Dermis blood vessel endothelial cell (primary cell): ENCODE measurements at regions not wholly inside any gene's neighbourhood (a gene's known extent, or its start where the extent isn't known, plus 50 kb on each side); places are given as distances from the start of the nearest gene placed in this dataset.
"Not testable (repeated sequence)": the region's sequence is repeated elsewhere in the genome, so short reads cannot be mapped to it uniquely, and the experiment has no call there.

Experiments used
- DNase-seq: peaks from one replicate; pipeline ENCODE4 v3.0.0; 2010

DNA sequence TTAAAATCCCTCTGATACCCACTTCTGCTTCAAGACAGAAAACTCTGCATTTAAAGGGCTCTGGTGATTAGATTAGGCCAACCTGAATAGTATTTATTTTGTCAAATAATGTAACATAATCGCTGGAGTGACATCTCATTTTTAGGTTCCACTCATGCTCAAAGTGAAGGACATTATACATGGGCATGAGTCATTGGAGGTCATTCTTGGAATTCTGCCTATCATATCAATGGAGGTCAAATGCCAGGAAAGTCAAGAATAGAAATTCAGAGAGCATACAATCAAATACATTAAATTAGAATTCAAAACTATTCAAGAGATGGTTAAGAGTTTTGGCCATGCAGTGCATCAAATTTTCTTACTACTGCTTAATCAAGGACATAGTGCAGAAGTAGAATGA, 50.8 kb upstream of the PRSS1 start:
- peak; percentile 29 for DNase-seq

DNA sequence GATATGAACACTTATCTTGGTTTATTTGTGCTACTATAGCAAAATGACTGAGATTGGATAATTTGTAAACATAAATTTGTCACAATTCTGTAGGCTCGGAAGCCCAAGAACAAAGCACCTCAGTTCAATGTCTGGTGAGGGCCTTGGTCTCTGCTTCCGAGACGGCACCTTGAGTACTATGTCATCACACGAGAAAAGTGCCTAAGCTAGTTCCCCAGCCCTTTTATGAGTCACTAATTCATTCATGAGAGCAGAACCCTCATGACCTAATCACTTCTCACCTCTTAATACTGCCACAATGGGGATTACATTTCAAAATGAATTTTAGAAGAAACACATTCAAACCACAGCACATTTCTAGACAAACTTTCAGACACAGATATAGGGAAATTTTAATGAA, 52.0 kb upstream of the PRSS1 start:
- no peak for DNase-seq

DNA sequence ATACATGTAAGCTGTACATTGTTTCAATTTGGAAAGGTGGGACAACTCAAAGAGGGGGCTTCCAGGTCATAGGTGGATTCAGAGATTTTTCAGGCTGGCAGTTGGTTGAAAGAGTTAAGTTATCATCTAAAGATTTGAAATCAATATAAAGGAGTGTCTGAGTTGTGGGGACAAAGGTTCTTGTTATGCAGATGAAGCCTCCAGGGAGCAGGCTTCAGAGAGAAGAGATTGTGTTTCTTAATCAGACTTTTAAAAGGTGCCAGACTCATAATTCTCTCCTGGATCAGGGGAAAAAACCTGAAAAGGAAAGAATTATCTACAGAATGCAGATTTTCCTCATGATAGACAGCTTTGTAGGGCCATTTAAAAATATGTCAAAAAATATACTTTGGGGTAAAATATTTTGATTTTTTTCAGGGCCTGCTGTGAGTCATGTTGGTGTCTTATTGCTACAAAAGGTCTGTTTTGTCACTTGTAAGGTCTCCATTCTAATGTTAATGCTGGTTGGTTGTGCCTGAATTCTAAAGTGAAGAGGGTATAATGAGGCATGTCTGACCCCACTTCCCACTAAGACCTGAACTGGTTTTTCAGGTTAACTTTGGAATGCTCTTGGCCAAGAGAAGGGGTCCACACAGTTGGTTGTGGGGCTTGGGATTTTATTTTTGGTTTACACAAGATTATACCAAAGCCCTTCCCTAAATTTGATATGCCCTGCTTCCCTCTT, 52.7 kb upstream of the PRSS1 start:
- DNase-seq: no peak

DNA sequence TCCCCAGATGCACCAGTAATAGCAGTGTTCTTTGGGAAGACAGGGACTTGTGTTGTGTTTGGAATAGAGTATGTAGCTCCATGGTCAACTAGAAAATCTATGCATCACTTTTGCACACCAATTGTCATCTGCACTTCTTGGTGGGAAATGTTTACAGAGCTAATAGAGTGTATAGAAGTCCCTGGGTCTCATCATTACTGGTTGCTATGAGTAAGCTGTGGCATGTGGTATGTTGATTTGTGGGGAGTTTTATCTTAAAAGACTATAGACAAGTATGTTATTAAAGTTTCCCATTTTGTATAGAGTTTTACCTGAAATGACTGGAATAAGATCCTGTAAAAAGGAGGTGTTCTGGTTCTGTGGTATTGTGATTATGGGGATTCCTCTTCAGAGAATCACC, 55.4 kb upstream of the PRSS1 start:
- DNase-seq: no peak

DNA sequence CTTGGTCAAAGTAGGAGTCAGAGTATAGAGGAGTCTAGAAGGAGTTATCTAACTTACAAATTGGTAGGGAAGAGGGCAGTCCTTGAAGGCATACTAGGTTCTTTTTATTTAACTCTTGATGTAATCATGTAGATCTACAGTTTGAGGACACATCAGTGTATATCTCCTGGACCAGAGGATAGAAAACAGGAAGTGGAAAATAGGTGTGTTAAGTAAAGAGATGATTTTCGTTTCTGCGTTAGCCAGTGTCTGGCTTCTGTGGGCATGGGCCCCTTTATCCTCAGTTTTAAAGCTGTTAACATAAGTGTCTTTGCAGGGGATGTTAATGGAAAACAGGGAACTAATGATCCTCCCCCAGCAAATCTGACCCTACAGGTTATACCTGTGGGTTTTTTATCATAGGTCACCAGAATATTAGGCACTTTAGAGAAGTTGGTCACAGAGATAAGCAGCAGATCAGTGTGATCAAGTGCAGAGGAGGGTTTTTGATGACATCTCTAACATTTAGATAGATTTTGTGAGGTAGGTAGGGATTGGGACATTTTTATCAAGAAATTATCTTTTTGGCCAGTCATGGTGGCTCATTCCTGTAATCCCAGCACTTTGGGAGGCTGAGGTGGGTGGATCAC, 58.6 kb upstream of the PRSS1 start:
- DNase-seq: no peak

DNA sequence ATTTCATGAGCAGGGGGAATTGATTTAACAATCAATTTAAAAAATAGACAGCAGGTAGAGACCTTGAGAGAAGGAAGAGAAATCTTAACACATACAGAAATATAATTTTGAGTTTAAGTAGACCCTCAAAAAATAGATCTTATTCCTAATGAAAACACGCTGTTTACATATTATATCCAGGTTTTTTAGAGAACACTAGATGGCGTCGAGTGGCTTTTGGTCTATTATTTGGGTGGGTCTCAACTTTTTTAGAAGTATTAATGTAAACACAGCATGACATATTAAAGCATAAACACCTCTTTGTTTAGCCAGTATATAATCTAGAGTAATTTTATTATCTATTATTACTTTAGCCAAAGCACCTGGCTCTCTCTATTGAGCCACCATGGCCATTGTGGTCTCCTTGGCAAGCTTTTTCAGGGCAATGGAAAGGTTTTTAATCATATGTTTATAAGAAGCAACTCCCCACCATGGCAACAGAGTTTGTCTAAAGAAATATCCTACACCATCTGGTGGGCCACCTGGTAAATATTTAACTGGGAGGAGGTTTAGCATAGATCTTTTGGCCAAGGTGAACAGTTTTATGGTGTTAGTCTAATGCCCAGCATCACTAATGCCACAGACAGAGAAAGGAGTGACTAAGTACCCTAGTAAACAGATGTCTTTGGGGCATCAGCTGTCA, 59.7 kb upstream of the PRSS1 start:
- peak; percentile 30 for DNase-seq

DNA sequence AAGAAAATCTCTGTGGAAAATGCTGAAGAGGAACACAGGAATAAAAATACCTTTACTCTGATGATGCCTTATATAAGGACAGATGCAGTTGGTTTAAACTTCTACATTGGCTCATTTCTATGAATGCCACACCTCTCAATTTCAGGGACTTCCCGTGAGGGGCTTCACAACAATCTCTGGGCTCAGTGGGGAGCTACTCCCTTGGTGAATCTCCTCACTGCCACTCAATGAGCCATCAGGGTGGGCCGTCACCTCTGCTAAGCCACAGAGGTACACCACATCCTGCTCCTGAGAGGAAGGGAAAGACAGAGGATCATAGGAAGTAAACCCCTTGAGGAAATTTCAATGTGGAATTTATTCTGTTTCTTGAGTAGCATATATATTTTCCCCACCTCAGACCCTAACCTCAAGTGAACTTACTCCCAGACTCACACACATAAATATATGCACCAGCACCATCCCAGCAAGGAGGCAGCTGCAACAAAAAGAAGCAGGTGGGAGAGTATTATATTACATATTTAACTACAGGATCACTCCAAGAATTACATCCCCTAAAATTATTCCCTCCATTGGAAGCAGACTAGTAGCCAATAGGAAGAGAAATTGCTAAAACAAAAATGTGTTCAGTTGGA, 63.3 kb upstream of the PRSS1 start:
- no peak for DNase-seq

DNA sequence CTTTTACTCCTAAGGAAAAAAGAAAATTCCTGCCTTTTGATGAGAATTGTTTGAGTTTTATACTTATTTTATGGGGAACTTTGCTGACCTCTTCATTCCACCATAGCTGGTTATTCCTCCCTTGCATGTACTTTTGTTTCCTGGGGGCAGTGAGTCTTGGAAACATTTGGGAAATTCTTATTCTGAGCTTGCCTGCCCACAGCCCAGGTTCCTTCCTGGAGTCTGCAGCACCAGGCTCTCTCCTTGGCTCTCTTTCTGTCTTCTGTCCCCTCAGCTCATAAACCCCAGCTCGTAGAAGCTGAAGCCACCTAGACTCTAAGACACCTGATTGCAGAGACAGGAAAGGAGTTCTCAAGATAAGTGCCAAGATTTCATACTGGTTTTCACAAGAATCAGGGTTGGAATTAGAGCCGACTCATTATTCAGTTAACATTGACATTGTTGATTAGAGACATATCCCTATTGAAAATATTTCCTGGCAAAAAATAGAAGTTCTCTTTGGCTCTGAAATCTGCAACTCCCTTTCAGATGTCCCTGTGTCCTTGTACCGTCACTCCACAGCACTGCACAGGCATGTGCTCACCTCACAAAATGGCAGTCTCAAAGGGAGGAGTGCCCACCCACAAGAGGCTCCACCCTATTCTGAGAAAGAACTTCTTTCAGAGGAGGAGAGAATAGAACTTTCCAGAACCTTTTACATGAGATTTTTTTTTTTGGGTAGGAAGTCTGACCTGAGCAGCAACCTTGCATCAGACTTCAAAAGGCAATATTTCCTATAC, 67.8 kb upstream of the PRSS1 start:
- DNase-seq: no peak

DNA sequence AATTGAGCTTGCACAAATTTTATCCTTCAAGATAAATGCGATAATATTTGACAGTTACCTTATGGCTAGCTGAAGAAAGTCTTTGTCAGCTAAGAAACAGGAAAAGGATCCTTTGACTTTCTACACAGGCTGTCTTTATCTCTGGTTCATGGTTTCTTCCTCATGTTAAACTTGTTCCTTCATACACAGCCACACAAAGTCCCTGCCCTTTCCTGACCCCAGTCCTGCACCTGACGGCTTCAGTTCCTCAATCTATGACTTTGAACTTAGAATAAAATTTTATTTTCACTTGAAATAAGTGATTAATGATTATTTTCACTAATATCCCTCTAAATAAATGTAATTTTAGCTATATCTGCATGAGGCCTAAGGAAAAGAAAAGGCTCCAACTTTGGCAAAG, 77.8 kb upstream of the PRSS1 start:
- DNase-seq: no peak

DNA sequence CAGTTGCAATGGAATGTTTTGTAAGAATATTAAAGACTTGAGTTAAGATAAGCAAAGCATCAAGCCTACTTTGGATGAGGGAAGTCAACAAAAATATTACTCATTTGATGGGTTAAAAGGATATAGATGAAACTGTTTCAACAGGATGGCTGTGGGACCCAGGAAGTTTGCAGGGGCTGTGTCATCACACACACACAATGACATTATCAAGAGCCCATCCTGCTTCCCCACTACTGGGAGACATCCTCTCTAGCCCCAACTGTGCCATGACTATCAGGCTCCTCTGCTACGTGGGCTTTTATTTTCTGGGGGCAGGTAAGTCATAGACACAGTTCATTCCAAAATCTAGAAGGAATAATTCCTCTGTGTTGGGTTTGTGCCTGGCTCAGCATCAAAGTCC, 78.8 kb upstream of the PRSS1 start:
- no peak for DNase-seq

DNA sequence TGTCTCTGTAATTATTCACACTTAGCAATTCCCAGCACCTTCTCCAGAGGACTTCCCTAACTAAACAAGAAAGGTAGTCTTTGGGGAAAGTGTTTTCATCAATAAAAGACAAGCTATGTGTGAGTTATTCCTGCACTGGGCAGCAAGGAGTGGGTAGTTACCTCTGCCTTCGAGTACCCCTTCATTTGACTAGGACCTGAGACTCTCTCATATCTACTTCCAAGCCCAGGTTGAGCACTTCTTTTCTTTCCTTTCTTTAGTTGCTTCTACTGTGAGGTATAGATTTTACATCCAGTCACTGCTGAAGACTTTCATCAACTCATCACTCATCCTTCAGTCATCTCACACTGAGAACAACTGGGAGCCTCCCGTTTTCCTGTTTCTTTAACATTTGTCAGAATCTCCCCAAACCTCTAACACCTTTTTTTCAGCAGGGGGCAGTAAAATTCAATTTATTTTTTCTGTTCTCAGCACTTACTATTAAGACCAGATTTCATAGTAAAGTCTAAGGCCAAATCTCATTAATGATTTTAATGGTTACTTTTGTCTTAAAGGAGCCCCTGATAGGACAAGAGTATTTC, 80.1 kb upstream of the PRSS1 start:
- peak; percentile 53 for DNase-seq

DNA sequence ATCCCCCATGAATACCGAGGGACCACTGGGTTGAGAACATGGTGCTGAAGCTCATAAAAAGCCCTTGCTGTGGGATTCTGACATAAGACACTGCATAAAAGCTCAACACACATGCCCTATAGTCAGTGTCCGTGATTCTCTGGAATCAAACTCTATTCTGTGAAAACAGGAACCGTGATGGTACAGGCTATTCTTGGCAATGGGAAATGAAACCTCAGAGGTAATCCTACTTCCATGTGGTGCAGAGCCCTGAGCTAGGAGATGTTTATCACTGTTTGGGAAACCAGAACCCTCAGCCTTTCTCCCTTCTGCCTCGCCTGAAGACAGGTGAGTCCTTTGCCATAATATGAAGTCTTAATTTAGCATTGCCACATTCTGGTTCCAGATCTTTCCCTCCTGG, 80.8 kb upstream of the PRSS1 start:
- DNase-seq: no peak

DNA sequence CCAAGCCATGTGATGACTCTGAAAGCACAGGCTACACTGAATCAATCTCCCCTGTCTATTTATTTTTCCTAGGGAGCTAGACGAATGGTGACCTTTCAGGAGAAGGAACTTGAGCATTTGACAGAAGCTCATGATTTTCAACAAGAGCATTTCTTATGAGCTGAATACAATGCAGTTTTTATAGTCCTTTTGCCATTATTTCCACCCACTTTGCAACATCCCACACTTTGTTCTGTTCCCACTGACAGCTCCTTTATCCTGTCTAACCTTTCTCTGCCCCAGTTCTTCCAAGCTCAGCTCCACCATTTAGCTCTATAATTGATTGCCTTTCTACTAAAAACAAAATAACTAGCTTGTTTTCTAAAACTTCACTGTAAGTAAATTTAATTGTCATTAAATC, 91.9 kb upstream of the PRSS1 start:
- no peak for DNase-seq

DNA sequence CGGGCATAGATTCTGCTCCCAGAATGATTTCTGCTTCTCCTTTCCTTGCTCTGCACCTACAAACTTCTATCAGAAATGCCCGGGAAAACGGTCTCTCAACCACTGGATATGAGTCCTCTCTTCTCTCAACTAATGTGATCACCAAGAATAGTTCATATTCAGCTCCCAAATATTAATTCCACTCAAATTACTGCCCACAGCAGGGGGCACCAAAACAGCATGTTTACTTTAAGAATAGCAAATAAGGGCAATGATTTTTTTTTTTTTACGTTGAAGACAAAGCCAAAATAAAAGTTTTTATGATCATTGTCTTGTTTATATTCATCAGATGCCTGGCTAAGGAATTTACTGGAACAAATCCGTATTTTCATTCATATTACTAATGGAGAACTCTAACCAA, 94.9 kb upstream of the PRSS1 start:
- DNase-seq: peak; percentile 35

DNA sequence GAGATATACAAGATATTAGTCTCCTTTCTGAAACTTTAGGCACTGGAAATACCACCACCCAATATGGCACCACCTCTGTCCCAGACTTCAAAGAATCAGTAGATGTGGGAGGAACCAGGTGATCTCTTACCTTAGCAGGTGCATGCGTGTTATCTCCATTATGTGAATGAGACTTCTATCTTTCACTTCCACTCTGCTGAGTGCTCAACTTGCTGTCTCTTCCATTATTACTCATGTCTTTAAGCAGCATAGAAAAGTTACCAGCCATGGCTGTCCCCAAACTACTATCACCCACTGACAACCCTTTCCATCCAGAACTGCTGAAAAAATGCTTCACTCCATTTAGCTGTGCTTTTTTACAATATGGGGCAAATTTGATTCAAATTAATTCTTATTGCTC, 101.5 kb upstream of the PRSS1 start:
- no peak for DNase-seq

DNA sequence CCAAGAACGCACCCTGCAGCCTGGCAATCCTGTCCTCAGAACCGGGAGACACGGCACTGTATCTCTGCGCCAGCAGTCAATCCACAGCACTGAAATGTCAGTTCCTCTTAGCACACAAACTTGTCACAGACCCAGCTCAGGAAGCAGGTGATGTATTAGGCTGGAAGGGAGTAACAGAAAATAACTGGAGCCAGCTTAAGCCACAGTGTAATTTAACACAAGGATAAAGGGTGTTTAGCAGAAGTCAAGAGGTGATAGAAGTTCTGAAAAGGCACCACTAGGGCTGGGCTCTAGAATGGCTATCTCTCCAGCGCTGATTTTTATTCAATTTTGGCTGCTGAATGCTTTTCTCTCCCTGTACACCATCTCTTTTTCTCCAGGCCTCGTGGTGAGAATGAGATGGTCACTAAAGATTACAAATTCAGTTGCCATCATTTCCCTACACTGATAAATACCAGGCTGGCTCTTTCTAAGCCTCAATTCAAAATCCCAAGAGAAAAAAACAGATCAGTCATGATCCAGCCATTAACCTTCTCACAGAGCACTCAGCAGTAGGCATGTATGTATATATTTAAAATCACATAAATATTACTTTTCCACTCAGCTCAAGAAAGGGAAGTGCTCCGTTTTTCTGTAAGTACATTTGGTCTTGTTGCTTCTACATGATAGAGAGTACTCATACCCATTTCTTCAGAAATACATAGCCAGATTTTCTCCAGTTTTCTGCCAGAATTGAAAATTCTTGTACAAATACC, 102.7 kb upstream of the PRSS1 start:
- no peak for DNase-seq

DNA sequence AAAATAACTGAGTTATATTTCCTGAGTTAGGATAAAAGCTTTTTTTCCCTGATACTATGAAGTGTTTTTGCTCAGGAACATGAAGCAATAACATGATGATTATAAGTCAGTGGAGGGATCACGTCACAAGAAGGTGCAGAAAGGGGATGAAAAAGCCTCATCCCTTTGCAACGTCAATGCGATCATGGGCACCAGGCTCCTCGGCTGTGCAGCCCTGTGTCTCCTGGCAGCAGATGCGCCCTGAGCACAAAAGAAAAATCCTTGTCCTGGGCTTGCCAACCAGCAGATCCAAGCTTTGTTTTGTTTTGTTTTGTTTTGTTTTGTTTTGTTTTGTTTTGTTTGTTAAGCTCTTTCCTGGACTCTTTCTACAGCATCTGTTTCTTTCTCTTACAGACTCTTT, 103.5 kb upstream of the PRSS1 start:
- DNase-seq: no peak

DNA sequence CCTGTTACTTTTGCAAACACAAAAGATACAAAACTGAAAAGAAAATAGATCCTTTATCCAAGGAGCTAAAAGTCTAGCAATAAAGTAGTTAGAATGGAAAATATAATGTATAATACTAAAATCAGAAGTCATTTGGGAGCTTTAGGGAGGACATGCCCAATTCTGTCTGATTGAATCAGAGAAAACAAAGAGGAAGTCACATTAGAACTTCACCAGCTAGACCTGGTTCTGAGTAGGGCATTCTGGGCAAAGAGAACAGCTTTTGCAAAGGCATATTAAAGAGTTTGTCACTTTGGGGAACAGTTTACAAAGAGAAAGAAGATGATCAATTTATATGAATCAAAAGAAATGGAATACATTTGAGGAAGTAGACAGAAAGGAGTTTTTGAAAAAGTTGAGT, 107.0 kb upstream of the PRSS1 start:
- no peak for DNase-seq

DNA sequence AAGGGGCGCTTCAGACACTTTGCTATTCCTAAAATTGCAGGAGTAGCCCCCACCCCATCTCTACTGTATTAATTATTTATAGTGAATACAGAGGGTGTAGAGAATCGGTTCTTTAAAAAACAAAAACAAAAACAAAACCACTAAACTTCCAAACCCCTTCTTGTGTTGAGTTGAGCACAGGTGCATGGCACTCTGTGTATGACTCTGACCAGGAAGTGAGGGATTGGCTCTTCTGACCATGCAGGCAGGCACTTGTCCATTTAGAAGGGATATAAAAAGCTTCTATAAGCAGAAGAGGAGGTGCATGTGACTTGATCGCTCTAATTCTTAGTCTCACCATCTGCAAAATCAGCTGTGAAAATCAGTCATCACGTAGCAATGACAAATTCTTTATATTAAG, 108.0 kb upstream of the PRSS1 start:
- not testable (repeated sequence) for DNase-seq

DNA sequence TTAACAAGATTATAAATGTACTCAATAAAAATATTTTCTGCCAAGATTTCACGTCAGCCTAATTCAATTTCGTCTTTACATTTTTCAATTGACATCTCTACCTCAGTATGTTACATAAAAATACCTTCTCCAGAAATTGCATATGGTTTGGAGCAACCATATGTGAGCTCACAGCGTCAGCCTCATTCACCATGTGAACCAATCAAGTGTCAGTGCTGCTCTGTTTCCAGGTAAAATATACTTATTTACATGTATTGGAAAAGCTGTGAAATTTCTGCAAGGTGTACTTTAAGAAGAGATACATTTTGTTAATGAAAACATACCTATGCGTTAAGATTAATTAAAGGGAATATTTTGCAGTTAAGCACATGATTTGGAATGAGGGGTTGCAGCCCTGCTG, 110.7 kb upstream of the PRSS1 start:
- no peak for DNase-seq

DNA sequence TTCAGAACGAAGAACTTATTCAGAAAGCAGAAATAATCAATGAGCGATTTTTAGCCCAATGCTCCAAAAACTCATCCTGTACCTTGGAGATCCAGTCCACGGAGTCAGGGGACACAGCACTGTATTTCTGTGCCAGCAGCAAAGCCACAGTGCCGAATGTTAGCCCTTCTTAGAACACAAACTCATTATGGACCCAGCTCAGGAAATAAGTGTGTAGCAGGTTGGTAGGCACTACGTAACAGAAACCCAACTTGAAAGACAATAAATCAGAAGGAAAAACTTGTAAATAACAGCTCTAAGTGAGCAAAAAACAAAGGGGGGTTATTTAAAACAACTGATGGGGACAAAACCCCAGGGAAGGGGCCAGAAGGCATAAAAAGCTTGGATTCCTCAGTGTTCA, 112.0 kb upstream of the PRSS1 start:
- DNase-seq: no peak

DNA sequence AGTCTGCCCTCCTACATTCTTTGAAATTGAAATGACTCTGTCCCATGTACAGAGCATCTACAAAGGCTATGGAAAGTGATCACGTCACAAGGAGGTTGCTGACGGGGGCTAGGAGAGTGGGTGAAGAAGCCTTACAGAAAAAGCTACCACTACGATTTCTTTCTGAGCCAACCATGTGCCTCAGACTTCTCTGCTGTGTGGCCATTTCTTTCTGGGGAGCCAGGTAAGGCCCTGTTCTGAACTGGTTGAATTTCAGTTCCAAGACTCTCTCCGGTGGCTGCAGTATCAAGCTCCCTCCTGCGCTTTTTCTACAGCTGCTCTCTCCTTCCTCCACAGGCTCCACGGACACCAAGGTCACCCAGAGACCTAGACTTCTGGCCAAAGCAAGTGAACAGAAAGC, 112.5 kb upstream of the PRSS1 start:
- DNase-seq: no peak
